ENCODE measurements at regions not wholly inside any gene's neighbourhood (a gene's known extent, or its start where the extent isn't known, plus 50 kb on each side); places are given as distances from the start of the nearest gene placed in this dataset.

DNA sequence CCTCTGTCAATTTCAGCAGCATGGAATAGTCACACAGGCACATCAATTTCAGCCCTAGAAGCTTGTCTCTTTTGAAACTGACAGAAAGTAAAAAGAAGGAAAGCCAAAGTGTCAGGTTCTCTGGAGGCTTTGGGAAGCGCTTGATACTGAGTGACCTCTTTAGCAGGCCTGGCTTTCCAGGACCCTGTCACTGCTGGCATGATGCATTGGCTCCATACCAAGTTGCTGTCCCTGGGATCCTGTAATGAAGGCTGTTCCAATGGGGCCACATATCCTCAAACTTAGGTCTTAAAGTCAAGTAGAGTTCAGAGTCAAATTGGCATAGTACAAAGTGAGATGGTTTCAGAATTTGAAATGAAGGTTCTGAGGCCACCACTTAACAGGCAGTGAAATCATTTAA lies 640.9 kb downstream of the SQOR start:
- WGBS (ENCODE audit: low lambda C conversion rate), result 0% methylated on average over 1 of the region's 1 CpG
- CTCF ChIA-PET (ENCODE audit: low intra/inter-chr PET ratio, low total read pairs), result no interaction called here
- in situ Hi-C loops (cut with HindIII; ENCODE audit: extremely low pct_ligation_motif_present, low pct_unique_long_range_greater_than_20kb), result no loop called here
- DNase-seq (ENCODE audit: low spot score) (no peak), FAIRE-seq (no peak), ATAC-seq (no peak)
- H3K4me1 ChIP-seq (ENCODE audit: insufficient read depth, low read length), result no peaks in the 10 kb centered on the region
- H3K4me3 ChIP-seq (replicated peaks in 1 of 3; ENCODE audit: insufficient read depth in 1 of 3, low read depth in 2 of 3, low read length in 3 of 3), result no peak overlapping the region
- H3K36me3 ChIP-seq (replicated peaks in 1 of 2; ENCODE audit: control insufficient read depth in 1 of 2, insufficient read depth in 2 of 2, low read length in 2 of 2), result no peaks in the 10 kb centered on the region
- H3K4me2 ChIP-seq (ENCODE audit: low read depth, low read length), result no peak overlapping the region
- no peak overlapping the region for H3K27ac ChIP-seq (ENCODE audit: extremely low read length, insufficient read depth, low read length)
- no peaks in the 10 kb centered on the region for H4K20me1 ChIP-seq (ENCODE audit: insufficient read depth, low read length)
- POLR2A ChIA-PET, result no interaction called here
- no peak for TF ChIP-seq CBX1 (IDR thresholded peaks at IDR 0.05; ENCODE audit: low read depth)
- TF ChIP-seq EEA1 (CRISPR knock-in tag; IDR thresholded peaks at IDR 0.05; ENCODE audit: borderline replicate concordance), result no peak
- no peak for TF ChIP-seq ZKSCAN8 (CRISPR knock-in tag; IDR thresholded peaks at IDR 0.05; ENCODE audit: borderline replicate concordance)
- no peak for TF ChIP-seq CC2D1A (CRISPR knock-in tag; IDR thresholded peaks at IDR 0.05)
- TF ChIP-seq, protein P1, sequence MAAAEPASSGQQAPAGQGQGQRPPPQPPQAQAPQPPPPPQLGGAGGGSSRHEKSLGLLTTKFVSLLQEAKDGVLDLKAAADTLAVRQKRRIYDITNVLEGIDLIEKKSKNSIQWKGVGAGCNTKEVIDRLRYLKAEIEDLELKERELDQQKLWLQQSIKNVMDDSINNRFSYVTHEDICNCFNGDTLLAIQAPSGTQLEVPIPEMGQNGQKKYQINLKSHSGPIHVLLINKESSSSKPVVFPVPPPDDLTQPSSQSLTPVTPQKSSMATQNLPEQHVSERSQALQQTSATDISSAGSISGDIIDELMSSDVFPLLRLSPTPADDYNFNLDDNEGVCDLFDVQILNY (CRISPR knock-in tag; conservative IDR thresholded peaks at IDR 0.05), result no peak
- no peak for TF ChIP-seq ZNF83 (CRISPR knock-in tag; IDR thresholded peaks at IDR 0.05; ENCODE audit: borderline replicate concordance)
- no peak for TF ChIP-seq ISL2 (CRISPR knock-in tag; IDR thresholded peaks at IDR 0.05)
- TF ChIP-seq ZNF337 (CRISPR knock-in tag; IDR thresholded peaks at IDR 0.05; ENCODE audit: borderline replicate concordance, low read depth), result no peak
- no peak for TF ChIP-seq MZF1 (CRISPR knock-in tag; IDR thresholded peaks at IDR 0.05; ENCODE audit: borderline replicate concordance)
- no peaks in the 10 kb centered on the region for H3K79me2 ChIP-seq (ENCODE audit: insufficient read depth, low read length)
- no peak overlapping the region for H2AFZ ChIP-seq (ENCODE audit: low read length)
- H3K9ac ChIP-seq (ENCODE audit: insufficient read depth, low read depth, low read length), result no peak overlapping the region
- intact Hi-C loops (cut with micrococcal nuclease; ENCODE audit: unreplicated experiment), result no loop called here
- no peaks in the 10 kb centered on the region for H3K27me3 ChIP-seq (ENCODE audit: control insufficient read depth in 1 of 2, insufficient read depth in 2 of 2, low read length in 2 of 2)
- H3K9me3 ChIP-seq (ENCODE audit: low read length), result 0 out of 2 replicates have a peak, but pooled peaks cover 6% of the 10 kb centered on the region
- BruUV-seq (replicated peaks), result no TSS peak

DNA sequence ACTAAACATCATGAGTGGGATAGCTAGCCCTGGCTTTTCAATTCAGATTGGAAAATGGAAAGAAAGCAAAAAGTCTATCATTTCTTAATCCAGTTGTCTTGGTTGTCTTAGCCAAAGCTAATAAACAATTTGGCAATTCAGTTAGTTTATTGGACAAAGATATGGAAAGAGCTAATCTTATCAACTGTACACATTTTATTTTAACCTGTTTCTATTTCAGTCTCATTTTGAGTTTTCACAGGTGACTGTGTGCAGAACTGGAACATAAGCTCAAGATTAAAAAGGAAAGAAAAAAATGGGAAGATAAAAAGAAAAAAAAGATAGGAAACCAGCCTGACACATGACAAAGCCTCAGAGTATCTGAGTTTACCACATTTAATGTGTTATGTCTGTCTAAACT lies 642.6 kb downstream of the SQOR start:
- no peak overlapping the region for H3K27ac ChIP-seq (ENCODE audit: extremely low read length, insufficient read depth, low read length)
- H3K27me3 ChIP-seq (ENCODE audit: control insufficient read depth in 1 of 2, insufficient read depth in 2 of 2, low read length in 2 of 2), result no peaks in the 10 kb centered on the region
- in situ Hi-C loops (cut with HindIII; ENCODE audit: extremely low pct_ligation_motif_present, low pct_unique_long_range_greater_than_20kb), result no loop called here
- ChIA-PET POLR2A (no interaction called here), CTCF (ENCODE audit: low intra/inter-chr PET ratio, low total read pairs) (no interaction called here)
- H2AFZ ChIP-seq (ENCODE audit: low read length), result no peak overlapping the region
- ATAC-seq, result no peak
- H4K20me1 ChIP-seq (ENCODE audit: insufficient read depth, low read length), result no peaks in the 10 kb centered on the region
- H3K36me3 ChIP-seq (replicated peaks in 1 of 2; ENCODE audit: control insufficient read depth in 1 of 2, insufficient read depth in 2 of 2, low read length in 2 of 2), result no peaks in the 10 kb centered on the region
- H3K4me2 ChIP-seq (ENCODE audit: low read depth, low read length), result no peak overlapping the region
- H3K9ac ChIP-seq (ENCODE audit: insufficient read depth, low read depth, low read length), result no peak overlapping the region
- H3K79me2 ChIP-seq (ENCODE audit: insufficient read depth, low read length), result no peaks in the 10 kb centered on the region
- no peak for DNase-seq (ENCODE audit: low spot score)
- no peak overlapping the region for H3K4me3 ChIP-seq (replicated peaks in 1 of 3; ENCODE audit: insufficient read depth in 1 of 3, low read depth in 2 of 3, low read length in 3 of 3)
- H3K4me1 ChIP-seq (ENCODE audit: insufficient read depth, low read length), result no peaks in the 10 kb centered on the region
- BruUV-seq (replicated peaks), result no TSS peak
- no peak for FAIRE-seq
- intact Hi-C loops (cut with micrococcal nuclease; ENCODE audit: unreplicated experiment), result no loop called here
- TF ChIP-seq ZKSCAN5 (CRISPR knock-in tag; IDR thresholded peaks at IDR 0.05), result no peak
- no peak for TF ChIP-seq POLR2G (IDR thresholded peaks at IDR 0.05; ENCODE audit: low read depth, low read length)
- TF ChIP-seq, protein P2, sequence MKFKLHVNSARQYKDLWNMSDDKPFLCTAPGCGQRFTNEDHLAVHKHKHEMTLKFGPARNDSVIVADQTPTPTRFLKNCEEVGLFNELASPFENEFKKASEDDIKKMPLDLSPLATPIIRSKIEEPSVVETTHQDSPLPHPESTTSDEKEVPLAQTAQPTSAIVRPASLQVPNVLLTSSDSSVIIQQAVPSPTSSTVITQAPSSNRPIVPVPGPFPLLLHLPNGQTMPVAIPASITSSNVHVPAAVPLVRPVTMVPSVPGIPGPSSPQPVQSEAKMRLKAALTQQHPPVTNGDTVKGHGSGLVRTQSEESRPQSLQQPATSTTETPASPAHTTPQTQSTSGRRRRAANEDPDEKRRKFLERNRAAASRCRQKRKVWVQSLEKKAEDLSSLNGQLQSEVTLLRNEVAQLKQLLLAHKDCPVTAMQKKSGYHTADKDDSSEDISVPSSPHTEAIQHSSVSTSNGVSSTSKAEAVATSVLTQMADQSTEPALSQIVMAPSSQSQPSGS (CRISPR knock-in tag; IDR thresholded peaks at IDR 0.05), result no peak
- TF ChIP-seq DR1 (CRISPR knock-in tag; IDR thresholded peaks at IDR 0.05), result no peak
- TF ChIP-seq, protein P3, sequence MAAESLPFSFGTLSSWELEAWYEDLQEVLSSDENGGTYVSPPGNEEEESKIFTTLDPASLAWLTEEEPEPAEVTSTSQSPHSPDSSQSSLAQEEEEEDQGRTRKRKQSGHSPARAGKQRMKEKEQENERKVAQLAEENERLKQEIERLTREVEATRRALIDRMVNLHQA (CRISPR knock-in tag; IDR thresholded peaks at IDR 0.05), result no peak
- no peak for TF ChIP-seq HMG20B (CRISPR knock-in tag; conservative IDR thresholded peaks at IDR 0.05)
- no peak for TF ChIP-seq FOXA3 (CRISPR knock-in tag; IDR thresholded peaks at IDR 0.05)
- TF ChIP-seq PAWR (CRISPR knock-in tag; IDR thresholded peaks at IDR 0.05; ENCODE audit: borderline replicate concordance), result no peak
- no peak for TF ChIP-seq MTA3 (CRISPR knock-in tag; IDR thresholded peaks at IDR 0.05)
- TF ChIP-seq ZNF556 (CRISPR knock-in tag; IDR thresholded peaks at IDR 0.05; ENCODE audit: borderline replicate concordance), result no peak
- no peak for TF ChIP-seq MAFG (CRISPR knock-in tag; IDR thresholded peaks at IDR 0.05)
- no peak for TF ChIP-seq ZNF788 (CRISPR knock-in tag; IDR thresholded peaks at IDR 0.05; ENCODE audit: borderline replicate concordance)
- H3K9me3 ChIP-seq (ENCODE audit: low read length), result peaks cover 6% of the 10 kb centered on the region; the same call in 1 of the 2 replicates
